Kidney capillary endothelial cell (primary cell): ENCODE measurements at regions not wholly inside any gene's neighbourhood (a gene's known extent, or its start where the extent isn't known, plus 50 kb on each side); places are given as distances from the start of the nearest gene placed in this dataset.
"Not testable (repeated sequence)": the region's sequence is repeated elsewhere in the genome, so short reads cannot be mapped to it uniquely, and the experiment has no call there.

Source experiments
- DNase-seq: peaks from one replicate; pipeline ENCODE4 v3.0.0-alpha.2; 2018; ENCODE audit warnings: low spot score

DNA sequence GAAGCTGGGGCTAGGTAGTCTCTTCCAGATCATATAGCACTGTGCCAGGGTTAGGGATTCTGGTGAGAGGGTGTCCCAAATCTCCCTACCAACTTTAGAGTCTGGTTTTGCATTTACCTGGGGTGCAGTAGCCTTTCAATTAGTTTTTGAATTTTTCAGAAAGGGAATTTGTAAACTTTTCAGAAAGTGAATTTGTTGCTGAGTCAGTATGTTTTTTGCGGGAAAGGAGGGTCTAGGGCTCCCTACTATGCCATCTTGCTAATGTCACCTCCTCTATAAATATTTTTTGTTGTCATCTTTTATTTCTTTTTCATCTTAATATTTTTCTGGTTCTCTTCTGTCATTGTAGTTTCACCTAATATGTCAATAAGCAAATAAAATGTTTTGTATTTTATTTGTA, 95.8 kb upstream of the FAM98A start:
- no peak for DNase-seq

DNA sequence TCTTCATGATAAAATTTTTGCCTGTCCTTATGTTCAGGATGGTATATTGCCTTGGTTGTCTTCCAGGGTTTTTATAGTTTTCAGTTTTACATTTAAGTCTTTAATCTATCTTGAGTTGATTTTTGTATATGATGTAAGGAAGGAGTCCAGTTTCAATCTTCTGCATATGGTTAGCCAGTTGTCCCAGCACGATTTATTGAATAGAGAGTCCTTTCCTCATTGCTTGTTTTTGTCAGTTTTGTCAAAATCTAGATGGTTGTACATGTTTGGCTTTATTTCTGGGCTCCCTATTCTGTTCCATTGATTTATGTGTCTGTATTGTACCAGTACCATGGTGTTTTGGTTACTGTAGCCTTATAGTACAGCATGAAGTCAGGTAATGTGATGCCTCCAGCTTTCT, 91.6 kb upstream of the FAM98A start:
- DNase-seq: not testable (repeated sequence)

DNA sequence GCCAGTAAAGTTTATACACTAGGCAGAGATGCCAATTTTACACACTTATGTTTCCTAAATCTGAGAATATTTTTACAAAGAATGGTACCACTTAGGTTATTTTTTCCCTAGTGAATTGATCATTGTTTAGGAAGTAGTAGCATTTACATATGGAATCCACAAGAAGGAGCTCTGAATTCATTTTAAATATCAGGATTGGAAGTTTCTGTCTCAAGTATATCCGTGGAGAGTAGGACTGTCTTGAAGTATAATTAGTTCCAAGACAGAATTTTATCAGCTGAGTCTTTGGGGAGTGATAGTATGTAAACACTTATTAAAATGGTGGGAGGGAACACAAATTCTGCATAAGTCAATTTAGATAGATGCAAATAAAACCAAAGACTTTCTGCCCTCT, 82.3 kb upstream of the FAM98A start:
- peak; percentile 47 for DNase-seq

DNA sequence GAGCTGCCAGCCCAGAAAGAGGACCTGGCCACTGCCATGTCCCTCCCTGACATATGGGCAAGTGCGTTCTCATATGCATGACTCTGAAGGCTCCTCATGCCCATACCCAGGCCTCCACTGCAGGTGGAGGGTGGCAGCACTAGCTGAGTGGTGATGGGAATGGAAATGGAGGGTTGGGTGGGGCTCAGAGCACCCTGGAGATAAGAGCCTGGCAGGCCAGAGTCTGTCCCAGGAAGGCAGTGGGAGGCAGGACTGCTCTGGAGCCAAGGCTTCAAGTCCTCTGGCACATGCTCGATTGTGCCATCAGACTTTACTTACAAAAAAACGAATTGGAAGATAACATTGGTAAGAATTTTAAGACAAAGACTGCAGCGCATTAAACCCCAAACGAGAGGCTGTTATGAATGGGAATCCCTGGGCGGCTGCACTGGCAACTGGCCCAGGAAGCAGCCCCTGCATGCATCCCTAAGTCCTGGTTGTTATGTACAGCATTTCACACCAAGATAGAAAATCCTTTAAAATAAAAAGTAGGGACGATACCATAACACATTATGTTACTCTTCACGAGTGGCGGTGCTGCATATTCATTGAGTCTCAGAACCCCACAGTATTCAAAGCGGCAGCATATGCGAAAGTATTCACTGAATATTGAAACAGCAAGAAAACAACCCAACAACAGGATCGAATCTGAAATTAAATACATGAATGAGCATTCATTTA, 81.7 kb upstream of the FAM98A start:
- DNase-seq: no peak

DNA sequence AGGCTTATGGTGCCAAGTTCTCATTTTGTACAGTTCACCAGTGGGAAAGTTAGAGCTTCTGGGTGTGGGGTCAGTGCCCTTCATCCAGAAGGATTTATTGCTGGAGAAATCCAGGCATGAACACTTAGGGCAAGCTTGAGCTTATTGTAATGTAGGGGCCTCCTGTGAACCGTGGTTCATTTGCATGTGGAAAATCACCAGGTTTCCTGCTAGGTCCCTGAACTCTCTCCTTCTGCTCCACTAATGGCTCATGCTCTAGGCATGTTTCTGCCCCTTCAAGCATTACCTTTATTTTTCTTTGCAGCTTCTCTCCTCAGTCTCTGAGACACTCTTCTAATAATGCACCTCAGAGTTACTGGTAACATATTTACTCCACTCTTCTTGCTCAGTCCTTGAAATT, 79.3 kb upstream of the FAM98A start:
- no peak for DNase-seq

DNA sequence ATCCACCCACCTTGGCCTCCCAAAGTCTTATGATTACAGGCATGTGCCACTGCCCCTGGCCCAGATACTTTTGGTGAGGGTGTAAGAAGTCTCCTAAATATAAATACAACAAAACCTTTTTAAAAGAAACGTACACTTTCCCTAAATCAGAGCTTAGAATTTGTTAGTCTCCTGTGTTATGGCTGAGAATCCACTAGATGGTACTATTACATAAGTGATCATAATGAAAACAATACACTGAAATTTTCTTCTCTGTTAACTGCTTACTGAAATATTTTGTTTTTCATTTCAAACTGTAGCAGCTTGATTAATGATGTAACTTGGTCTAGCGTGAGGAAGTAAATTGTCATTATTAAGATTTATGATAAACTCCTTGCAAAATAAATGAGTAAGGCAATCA, 74.8 kb upstream of the FAM98A start:
- DNase-seq: peak; percentile 26

DNA sequence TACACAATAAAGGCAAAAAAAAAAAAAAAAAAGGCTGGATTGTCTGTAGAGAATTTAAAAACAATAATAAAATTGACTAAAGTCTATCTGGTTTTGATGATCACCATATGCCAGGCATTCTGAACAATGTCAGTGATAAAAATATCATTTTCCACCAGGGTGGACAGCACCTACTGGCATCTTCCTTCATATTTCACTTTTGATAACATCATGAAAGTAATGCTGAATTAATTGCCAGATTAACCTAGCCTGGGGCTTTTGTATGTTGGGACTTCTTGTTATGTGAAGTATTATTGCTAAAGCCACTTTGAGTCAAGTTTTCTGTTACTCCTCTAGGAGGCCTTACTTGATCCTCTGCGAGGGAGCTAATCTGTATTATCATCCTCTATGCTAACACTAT, 73.8 kb upstream of the FAM98A start:
- no peak for DNase-seq

DNA sequence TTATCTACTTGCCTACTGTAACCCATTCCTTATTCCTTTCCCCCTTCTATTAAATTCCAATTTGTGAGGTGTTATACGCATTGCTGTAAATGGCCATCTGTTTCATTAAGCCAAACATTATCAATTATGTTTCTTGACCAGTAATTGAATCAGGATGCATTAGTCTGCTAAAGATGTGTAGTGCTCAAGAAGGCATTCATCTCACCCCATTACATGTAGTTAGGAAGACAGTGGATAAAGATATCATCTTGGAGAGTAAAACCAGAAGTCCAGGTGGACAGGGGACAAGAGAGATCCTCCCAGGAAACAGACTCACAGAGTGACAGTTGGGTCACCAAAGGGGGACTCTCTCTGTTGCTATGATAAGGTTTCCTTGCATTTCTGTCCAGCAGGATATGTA, 73.3 kb upstream of the FAM98A start:
- no peak for DNase-seq

DNA sequence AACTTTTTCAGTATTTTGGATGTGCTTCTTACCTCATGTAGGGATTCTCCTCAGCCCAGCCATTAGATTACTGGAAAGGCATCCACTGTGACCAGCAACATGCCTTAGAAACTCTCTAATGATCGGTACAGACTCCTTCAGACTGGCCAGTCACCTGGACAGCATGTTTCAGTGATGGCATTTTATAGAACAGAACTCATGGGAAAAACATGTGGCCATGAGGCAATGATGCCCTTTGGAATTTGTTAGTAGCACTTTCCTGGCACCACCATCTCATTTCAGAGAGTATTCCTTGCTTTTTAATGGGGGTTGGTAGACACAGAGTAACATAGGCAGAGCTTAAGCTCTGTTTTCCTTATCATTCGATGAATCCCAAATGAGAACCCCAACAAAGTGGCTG, 72.1 kb upstream of the FAM98A start:
- no peak for DNase-seq

DNA sequence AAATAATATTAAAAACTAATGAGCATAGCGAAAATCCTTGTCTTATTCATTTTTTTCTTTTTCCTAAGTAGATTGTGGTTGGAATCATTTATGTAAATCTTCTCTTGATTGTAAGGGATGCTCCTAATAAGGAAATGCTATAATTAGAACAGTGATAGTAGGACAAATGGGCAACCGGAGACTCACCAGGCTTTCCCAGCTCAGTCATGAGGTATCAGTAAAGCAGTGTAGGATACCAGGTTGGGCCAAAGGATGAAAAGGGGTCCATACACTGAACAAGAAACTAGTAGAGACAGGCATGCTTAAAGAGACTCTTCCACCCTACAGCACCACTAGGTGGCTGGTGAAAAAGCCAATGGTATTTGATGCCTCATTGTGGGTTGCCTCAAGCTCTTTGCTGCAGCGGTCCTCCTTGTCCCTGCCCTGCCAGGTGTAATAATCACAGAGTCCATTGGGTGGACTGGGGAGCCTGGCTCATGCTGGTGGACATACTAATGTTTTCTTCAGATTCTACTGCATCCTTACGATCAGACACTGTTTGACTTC, 71.4 kb upstream of the FAM98A start:
- no peak for DNase-seq

DNA sequence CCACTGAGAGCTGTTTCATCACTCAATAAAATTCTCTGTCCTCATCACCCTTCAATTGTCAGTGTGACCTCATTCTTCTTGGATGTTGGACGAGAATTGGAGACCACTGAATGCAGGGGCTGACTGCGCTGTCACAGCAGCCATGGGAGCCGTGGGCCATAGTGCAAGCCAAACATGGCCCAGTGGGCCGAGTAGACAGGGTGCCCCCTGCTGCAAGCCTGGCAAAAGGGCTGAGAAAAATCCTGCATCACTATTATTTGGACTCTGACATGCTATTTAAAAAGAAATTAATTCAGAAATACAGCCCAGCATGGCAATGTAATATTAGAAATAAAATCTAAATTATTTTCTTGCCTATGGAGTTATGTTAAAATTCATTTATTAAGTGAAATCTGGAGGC, 67.8 kb upstream of the FAM98A start:
- DNase-seq: no peak

DNA sequence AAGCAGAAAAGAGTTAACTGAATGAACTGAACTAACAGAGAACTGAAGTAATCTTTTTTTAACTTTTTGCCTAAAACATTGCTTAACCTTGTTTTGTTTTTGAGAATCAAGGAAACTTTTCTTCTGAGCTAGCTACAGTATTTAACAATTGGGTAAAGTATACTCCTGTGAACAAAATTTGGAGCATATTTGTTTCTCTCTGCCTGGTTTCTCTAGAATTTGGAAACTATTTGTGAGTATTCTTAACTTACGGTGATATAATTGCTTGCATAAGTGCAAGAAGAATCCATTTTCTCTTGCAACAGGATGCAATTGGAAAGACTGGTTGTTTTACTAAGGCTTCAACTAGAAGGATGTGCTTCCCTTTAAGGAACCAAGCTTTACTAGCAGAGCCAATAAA, 65.9 kb upstream of the FAM98A start:
- no peak for DNase-seq

DNA sequence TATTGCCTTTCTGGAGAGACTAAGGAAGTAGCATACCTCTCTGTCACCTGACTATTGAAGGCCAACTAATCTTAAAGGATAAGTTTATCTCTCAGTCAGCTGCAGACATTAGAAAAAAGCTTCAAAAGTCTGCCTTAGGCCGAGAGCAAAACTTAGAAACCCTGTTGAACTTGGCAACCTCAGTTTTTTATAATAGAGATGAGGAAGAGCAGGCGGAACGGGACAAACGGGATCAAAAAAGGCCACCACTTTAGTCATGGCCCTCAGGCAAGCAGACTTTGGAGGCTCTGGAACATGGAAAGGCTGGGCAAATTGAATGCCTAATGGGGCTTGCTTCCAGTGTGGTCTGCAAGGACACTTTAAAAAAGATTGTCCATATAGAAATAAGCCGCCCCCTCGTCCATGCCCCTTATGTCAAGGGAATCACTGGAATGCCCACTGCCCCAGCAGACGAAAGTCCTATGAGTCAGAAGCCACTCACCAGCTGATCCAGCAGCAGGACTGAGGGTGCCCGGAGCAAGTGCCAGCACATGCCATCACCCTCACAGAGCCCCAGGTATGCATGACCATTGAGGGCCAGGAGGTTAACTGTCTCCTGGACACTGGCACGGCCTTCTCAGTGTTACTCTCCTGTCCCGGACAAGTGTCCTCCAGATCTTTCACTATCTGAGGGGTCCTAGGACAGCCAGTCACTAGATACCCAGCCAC, 61.5 kb upstream of the FAM98A start:
- no peak for DNase-seq

DNA sequence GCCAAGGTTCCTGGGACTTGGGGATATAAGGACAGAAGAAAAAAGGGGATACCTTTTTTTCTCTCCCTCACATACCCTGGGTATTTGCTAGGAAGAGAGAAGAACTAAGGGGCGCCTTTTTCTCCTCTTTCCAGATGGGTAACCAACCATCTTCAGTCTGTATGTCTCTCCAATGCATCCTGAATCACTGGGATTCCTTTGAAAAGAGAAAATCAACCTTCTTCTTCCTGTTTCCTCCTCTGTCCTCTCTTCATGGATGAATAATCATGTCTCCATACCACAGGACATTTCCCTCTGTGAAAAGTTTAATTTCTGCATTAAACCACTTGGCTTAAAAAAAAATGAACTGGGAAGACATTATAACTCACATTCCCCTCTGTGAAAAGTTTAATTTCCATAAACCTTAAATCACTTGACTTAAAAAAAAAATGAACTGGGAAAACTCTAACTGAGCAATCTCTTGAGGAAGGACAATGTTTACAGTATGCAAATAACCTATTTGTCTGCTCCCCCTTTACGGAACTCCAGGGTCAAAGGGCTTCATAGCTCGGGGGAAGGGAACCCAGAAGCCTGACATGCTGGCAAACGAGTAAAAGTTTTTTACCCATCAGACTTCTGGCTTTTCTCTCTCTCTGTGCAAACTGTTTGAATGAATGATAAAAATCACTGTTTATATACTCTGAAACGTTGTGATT, 56.7 kb upstream of the FAM98A start:
- DNase-seq: no peak

DNA sequence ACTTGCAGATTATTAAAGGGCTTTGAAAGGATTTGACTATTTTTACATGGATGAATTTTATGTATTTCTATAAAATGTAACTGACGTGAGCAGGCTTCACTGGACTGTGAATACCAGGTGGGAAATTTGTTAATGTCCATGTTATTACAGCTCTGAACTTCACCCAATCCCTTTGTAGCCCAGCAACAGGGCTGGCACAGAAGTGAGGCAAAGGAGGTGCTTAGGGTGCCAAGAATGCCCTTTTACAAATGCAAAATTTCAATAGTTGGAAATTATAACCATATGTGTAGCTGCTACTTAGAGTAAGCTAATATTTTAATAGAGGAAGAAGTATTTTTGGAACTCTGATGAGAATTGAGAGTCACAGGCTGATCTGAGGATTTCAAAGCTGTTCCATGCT, 53.7 kb upstream of the FAM98A start:
- no peak for DNase-seq

DNA sequence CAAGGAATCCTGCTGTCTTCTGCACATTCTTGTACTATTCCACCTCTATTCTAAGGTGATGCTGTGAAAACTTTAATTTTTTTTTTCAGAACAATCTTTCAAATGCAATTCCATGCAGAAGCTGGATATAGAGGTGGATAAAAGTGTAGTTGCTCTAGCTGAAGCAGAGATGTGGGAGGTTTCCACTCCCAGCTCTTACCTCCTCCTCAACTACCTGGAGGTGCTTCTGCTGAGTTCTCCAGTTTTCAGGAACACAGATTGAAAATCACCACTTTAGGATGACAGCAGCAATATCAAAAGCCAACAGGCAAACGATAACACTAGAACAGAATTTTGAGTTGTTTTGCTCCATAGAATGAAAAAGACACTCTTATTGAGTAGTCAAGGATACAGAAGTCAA, 51.1 kb upstream of the FAM98A start:
- DNase-seq: no peak
